GM19463 (cell line): ENCODE measurements at regions not wholly inside any gene's neighbourhood (a gene's known extent, or its start where the extent isn't known, plus 50 kb on each side); places are given as distances from the start of the nearest gene placed in this dataset.

Source experiments
- ATAC-seq: cut with Tn5 transposase; IDR thresholded peaks from one replicate; pipeline ENCODE4 v1.9.1; 2021; ENCODE audit warnings: mild to moderate bottlenecking, moderate library complexity; ENCODE audit not compliant: unreplicated experiment

DNA sequence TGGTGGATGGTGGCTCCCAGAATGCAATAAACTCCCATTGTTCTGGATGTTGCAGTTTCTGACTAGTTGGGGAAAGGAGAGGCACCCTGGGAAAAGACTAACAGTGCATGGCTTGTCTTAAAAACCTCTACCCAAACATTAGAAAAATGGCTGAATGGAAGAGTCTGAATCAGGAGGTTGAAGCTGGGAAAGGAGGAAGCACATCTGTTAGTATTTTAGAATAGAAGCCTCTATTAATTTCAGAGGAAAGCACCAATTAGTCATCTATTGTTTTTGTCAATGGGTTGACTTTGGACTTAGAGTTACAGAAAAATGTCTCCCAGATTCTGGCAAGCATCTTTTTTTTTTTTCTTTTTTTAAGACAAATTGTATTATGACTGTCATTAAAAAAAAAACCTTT, 56.1 kb upstream of the ELMO1 start:
- ATAC-seq, result no peak

DNA sequence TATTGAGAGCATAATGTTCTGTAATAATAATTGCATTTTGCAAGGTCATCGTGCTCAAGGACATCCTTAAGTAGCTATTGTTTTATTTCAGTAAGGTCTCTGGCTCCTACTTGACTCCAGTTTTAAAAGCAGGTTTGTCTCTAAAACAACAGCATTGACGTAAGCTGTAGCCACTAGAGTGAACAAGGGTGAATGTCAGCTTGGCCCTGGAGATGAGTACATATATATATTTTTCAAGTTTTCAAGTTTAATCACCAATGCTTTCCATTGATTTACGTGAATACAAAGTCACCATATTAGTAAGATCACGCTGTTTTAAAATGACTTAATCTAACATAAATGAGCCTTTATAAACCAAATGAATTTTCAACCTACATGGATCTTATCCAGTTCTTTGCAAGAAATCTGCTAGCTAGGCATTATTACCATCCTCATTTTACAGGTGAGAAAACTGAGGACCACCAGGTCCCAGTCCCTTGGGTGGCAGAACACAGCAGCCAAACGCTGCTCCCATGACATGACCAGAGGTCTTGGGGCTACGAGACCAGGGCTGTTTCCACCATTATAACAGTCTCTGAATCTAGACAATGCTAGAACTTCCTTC, 57.2 kb upstream of the ELMO1 start:
- no peak for ATAC-seq

DNA sequence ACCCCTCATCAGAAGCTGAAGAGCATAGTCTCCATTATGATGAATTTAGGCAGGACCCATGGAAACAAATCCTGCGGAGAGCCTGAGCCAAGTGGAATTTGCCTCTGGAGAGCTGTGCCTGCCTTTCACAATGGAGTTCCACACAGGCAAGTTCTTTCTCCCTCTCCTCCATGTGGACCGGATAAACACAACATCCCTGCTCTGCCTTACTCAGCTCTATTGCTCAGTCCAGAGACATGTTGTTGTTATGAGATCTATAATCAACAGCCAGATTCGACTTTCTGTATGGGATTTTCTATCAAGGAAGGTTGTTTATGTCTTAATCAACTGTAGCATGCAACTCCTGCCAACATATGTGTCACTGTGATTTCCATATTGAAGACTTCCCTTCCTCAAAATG, 59.5 kb upstream of the ELMO1 start:
- ATAC-seq, result no peak

DNA sequence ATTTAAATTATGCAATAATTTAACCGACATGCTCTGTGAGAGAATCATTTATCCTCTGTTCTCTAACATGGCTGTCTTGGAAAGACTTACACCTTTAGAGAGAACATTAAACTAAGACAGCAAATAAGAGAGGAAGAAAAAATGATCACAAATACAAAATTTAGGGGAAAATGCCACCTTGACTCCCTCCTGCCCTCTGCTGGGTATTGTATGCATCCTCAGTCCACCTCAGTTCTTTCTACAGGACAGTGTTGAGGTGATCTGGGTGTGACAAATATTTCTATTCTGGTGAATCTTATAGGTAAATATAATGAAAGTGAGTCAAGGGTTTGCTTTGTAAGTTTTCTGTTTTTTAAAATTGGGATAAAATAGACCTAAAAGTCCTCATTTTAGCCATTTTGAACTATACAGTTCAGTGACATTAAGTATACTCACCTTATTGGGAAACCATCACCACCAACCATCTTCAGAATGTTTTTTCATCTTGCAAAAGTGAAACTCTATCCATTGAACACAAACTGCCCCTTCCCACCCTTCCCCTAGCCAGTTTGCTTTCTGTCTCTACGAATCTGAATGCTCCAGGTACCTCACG, 61.5 kb upstream of the ELMO1 start:
- no peak for ATAC-seq

DNA sequence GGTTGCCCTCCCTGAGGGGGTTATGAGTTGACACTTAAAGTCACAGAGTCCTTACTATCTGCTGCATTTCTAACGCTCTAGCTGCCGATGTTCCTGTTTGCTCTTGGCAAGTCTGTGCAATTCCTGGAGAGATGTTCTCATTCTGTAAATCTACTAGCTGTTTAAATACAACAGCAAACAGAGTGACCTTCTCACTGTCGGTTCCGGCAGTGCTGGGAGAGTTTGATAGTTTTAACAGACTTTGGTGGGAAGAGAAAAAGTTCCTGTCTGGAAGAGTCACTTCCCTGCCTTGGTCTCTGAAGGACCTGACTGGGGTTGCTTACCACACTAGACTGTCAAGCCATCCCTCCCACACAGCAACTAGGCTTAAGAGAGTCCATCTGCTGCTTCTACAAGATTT, 63.3 kb upstream of the ELMO1 start:
- ATAC-seq, result no peak

DNA sequence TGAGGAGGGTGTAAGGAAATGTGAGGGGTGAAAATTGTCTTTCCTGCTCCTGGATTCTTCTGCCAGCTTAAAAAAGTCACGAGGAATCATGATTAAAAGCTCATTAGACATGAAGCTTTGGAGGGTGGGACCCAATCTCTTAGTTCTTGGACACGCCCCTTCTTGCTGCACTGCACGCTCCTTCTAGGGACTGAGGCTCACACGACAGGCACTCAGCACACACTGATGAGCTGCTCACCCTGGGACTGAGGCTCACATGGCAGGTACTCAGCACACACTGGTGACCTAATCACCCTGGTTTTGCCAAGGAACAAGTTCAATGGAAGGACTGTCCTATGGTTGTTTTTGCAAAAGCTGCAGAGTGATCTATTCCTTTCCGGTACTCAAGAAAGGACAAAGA, 65.8 kb upstream of the ELMO1 start:
- ATAC-seq, result no peak

DNA sequence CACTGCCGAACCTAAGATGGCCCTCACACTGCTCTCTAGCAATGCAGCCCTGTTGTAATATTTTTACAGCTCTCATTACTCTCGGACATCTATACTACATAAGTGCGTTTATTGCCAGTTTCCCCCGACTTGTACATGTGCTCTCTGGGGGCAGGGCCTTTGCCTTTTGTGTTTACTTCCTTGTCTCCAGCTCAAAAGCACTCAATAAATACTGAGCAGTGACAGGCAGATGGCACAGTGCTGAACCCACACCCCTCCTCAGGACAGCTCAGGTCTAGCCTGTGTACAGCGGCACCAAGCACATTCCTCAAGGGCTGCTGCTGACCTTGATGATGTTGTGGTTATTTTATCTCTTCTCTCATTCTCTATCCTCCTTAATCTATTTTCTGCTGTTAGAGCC, 68.0 kb upstream of the ELMO1 start:
- ATAC-seq, result no peak

DNA sequence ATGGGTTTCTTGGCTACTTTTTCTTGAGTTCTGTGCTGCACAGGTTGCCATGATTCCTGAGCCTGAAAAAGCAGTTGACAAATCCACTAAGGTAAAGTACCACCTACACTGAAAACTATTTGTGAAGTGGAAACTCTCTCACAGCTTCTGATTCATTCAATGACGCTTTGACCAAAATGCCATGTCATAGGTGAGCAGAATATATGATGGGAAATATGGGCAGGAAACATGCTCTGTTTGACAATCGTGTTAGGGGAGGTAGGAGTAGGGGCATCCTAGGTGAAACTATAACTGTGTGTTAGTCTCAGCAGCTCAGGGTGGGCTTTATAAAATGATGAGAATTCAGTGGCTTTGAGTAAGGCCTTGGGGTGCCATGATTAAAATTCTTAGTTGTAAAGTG, 69.6 kb upstream of the ELMO1 start:
- no peak for ATAC-seq

DNA sequence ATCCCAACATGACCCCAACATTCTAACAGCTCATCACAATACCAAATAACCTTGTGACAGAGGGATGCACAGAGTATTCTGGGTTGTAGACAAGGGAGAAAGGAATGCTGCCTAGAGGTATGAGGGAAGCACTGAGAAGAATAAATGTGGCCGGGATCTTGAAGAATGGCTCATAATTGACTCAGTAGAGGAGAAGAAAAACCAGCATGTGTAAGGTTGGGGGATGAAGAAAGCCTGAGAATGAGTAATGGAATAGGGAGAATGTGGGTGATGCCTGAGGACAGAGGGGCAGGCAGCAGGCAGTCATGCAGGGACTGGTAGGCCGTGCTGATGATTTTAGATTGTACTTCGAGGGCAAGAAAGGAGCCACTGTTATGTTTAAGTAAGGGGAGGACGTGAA, 75.4 kb upstream of the ELMO1 start:
- ATAC-seq, result no peak

DNA sequence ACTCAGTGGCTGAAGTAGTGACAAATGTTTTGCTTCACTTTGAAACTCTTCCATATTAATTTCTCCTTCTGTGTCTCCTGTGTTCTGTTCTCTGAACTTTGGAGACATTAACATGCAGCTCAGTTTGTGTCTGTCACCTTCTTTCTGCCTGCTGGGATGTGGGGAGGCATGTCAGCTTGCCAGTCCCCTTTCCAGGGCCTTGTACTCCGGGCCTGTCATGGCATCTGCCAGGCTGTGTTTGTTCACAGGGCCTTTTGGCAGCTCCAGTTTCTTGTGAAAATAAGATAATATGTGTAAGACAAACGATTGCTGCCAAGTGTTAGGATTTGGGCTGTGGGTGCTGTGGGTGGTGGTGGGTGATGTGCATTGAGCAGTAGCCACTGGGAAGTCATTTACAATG, 76.1 kb upstream of the ELMO1 start:
- no peak for ATAC-seq

DNA sequence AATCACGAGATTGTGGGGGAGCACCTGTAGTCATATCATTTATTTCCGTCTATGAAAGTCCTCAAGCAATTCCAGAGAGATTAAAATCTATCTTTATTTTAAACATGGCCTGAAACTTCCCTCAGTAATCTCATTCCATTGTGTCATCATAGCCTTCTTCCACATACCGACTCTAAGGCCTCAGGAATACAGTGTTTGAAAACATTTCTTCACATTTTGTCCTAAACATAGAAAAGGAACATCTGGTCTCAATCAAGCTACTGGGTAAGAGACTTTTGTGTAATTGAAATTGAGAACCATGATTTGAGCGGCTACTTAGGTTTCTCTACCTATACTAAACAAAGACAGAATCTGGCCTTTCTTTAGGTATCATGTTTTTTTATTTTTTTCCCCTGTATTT, 78.0 kb upstream of the ELMO1 start:
- ATAC-seq, result no peak

DNA sequence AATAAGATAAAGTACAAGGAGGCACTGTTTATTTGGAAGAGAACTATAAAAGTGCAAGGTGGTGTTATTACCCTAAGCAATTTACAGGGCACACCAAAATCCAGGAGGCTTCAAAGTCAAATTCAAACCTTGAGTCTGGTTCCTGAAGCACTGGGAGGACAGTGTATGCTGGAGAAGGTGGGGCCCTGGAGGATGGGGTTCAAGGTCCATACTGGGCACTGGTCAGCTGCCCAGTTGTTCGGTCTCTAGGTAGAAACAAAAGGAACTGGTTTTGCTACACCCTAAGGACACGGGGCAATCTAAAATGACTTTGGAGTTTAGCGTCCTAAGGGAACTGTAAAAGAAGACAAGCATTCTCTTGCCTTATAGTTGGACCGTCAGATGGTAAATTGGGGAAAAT, 78.4 kb upstream of the ELMO1 start:
- no peak for ATAC-seq

DNA sequence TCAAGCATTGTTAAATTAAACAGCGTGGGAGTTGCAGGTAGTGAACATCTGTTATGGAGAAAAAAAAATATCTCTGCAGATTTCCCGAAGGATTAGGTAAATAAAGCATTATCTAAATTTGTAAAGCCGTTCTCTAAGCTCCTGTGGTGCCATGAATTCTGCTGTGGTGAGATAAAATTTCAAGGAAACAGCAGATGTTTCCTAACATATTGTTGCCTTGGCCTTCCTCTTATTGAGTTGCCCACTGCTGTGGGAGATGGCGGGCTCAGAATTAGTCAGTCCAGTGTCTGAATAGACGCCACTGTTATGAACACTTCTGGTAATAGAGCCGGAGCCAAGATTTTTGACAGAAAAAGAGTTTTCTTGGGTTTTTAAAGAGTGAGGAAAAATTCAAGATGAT, 82.6 kb upstream of the ELMO1 start:
- ATAC-seq, result no peak

DNA sequence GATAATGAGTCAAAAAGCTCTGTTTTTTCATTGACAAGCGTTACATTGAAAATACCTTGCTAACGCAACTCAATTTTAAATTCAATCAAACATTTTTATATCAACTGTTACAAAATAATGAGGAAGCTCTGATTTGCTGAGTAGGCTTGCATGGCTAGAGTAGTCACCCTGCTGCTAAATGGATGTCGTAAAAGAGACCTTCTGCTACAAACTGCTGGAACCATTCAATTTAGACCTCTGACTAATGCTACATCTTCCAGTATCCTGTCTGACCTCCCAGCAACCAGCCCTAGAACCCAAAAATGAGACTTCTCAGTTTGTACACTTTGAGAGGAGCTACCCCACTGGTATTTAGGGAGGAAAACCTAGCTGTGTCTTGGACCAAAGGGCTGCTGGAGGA, 84.0 kb upstream of the ELMO1 start:
- ATAC-seq, result no peak

DNA sequence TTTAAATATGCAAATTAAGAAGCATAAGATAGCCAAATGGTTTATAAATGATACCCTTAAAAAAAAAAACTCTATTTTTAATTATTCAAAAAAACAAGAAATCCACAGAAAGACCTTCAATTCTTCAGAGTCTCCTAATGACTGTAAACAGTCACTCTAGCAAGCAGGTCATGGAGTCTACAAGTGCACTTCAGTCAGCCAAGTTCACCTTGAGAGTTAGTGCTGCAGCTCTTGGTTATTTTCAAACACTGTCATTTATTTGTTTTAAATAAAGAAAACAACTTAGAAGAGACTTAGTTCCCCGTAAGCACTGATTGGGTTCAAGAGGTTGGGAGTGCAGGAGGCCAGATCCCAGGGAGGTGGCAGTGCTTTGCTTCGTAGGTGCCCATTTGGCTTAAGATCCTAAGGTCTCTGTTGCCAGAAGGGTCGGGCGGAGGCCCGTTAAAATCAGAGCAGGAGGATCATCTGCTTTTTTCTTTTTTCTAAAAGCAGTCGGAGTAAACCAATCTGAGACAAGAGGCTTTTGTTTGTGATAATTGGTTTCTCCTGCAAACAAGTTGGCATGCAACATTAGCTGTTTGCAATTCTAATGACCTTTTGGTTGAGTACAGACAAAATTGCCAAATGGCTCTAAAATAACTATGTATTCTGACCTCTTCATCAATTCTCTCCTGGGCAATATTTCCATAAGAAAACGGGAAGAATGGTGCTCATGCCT, 86.4 kb upstream of the ELMO1 start:
- no peak for ATAC-seq

DNA sequence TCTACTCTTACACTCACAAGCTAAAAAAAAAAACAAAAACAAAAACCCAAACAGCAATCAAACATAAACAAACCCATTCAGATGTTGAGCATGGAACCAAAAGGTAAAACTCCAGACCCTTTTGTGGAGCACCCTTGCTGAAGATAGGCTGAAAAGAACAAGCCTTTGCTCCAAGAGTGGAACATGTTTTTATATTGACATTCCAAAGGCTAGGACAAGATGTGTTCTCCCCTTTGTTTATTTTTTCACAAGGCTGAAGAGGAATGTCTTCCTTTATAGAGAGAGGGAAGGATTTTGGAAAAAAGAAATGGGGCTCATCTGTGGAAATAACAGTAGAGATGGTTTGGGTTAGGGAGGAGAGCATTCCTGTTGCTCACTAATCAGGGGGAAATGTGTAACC, 87.2 kb upstream of the ELMO1 start:
- ATAC-seq, result no peak

DNA sequence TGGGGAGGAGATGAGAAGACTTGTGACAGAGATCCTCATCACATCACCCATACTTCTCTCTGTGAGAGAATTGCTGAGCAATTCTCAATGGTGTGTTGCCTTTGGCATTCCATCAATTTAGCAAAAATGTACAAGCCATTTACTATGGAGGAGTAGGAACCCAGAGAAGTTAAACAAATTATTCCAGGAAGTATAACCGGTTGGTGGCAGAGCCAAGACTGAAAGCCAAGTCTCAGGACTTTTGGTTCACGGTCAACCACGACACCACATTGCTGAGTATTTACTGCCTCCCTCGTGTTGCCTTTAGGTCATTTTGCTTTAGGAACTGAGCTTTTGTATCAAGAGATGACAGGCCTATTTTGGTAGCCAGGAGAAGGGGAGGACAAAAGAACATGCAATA, 88.0 kb upstream of the ELMO1 start:
- ATAC-seq, result no peak

DNA sequence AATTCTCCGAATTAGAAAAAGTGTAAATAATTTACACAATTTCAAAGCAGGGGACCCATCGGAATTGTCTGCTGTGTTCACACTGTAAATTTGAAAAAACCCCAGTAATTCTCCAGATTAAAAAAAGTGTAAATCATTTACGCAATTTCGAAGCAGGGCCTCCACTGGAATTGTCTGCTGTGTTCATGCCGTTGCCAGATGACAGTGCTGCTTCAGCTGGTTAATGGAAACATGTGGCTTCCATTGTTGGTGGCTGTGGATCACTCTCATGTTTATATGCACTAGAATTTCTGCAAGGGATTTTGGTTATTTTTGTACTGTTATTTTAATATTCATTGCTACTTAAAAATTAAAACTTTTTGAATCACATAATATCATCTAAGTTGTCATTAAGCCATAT, 88.8 kb upstream of the ELMO1 start:
- no peak for ATAC-seq

DNA sequence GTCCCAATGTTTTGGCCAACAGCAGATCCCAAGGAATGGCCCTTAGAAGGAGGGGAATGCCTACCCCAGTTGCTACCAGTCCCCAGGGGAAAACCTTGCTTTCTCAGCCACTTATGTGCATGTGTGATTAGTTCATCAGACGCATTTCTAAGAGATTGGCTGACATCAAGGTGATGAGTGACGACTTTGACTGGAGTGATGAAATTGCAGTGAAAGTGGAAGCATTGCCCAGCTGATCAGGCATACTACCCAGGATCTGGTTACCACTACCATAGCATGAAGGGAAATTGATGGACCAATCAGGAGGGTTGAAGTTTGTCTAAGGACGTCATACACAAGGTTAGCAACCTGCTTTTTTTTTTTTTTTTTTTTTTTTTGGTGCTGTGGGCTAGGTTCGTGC, 90.3 kb upstream of the ELMO1 start:
- ATAC-seq, result no peak

DNA sequence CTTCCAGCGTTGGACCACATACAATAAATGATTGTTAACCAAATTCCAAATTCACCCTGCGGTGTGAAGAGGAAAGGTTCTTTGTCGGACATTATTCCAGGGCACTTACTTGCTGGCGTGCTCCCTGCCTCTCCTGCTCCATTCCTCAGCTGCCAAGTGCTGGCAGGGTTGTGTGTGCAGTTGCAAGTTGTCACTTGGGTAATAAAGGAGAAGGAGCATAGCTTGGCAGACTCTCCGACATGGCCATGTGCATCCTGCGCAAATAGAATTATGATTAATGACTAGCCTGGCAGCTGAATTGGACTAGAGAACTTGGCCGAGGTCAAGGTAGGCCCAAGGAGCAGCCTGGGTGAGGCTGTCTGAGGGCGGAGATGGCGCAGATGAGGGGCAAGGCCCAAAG, 92.3 kb upstream of the ELMO1 start:
- no peak for ATAC-seq

DNA sequence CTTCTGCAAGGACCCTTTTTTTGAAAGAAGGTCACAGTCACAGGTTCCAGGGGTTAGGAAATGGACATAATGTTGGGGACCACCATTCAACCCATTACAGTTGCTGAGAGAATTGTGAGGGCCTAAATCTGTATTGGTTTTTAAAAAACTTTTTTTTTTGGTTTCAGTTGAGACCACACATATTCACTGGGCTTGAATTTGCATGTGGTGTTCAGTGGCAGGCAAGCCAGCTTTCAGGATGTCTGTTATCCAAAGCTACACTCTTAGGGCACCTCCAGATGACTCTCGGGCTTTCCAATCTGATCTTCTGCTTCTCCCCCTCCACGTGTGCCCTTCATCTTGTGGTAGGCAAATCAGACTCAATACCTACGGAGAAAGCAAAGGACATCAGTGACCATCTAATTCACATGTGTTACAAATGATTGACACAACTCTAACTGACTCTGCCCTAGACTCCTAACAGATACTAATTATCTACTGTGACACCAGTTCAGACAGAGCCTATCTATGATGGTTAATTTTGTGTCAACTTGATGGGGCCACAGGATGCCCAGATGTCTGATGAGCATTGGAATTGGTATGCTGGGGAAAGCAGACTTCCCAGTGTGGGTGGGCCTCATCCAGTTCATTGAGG, 93.3 kb upstream of the ELMO1 start:
- ATAC-seq, result peak; percentile 93
